CD14-positive monocyte (primary cell): ENCODE measurements at regions not wholly inside any gene's neighbourhood (a gene's known extent, or its start where the extent isn't known, plus 50 kb on each side); places are given as distances from the start of the nearest gene placed in this dataset.

Experiments
- DNase-seq, 3 donors: peaks; one replicate each; pipeline ENCODE4 v3.0.0-alpha.2; 2011 to 2022
- H2AFZ ChIP-seq: 2 replicates; pipeline ENCODE4 v1.6.0; 2012; ENCODE audit warnings: mild to moderate bottlenecking, low read depth, low read length, inconsistent platforms; ENCODE audit not compliant: insufficient read depth, poor library complexity, severe bottlenecking
- H3K27ac ChIP-seq, 2 donors: 1 replicate in 1 of 2; 2 replicates in 1 of 2; pipeline ENCODE4 v1.5.1; 2012 to 2013; ENCODE audit warnings: low read length in 2 of 2, control low read depth in 1 of 2, inconsistent platforms in 1 of 2, low read depth in 1 of 2, mild to moderate bottlenecking in 1 of 2
- H3K27me3 ChIP-seq, 2 donors: one replicate each; pipeline versions ENCODE4 v1.6.0 to v1.6.1; 2011 to 2013; ENCODE audit warnings: low read length in 2 of 2; ENCODE audit not compliant: control insufficient read depth in 2 of 2, insufficient read depth in 2 of 2
- H3K36me3 ChIP-seq, 2 donors: replicated peaks in 1 of 2; 1 replicate in 1 of 2; 2 replicates in 1 of 2; pipeline versions ENCODE4 v1.5.1 to v1.6.1; 2012 to 2013; ENCODE audit warnings: low read length in 2 of 2, control low read depth in 1 of 2, inconsistent platforms in 1 of 2, mild to moderate bottlenecking in 1 of 2; ENCODE audit not compliant: insufficient read depth in 2 of 2, control insufficient read depth in 1 of 2
- H3K4me1 ChIP-seq, 2 donors: 1 replicate in 1 of 2; 2 replicates in 1 of 2; pipeline versions ENCODE4 v1.5.1 to v1.6.1; 2012 to 2013; ENCODE audit warnings: low read length in 2 of 2, control low read depth in 1 of 2, inconsistent platforms in 1 of 2, mild to moderate bottlenecking in 1 of 2, moderate library complexity in 1 of 2; ENCODE audit not compliant: insufficient read depth in 2 of 2, control insufficient read depth in 1 of 2
- H3K4me2 ChIP-seq: replicated peaks from 2 replicates; pipeline ENCODE3; 2012; ENCODE audit warnings: low read length, moderate library complexity, mild to moderate bottlenecking; ENCODE audit not compliant: poor library complexity, severe bottlenecking; ENCODE audit errors: extremely low read depth
- H3K4me3 ChIP-seq, 3 experiments: fragments of 200-600 bp in 1 of 3; sonication (generic) in 1 of 3; replicated peaks in 1 of 3; 1 replicate in 2 of 3; 2 replicates in 1 of 3; pipeline ENCODE4 v1.5.1; 2011 to 2013; ENCODE audit warnings: low read length in 3 of 3, mild to moderate bottlenecking in 3 of 3, control low read depth in 2 of 3, low read depth in 2 of 3, inconsistent platforms in 1 of 3, moderate library complexity in 1 of 3
- H3K79me2 ChIP-seq: 2 replicates; pipeline ENCODE4 v1.6.0; 2012; ENCODE audit warnings: mild to moderate bottlenecking, control low read depth, inconsistent platforms, low read length, moderate library complexity; ENCODE audit not compliant: insufficient read depth
- H3K9ac ChIP-seq: 2 replicates; pipeline ENCODE4 v1.6.0; 2017; ENCODE audit warnings: low read length, mild to moderate bottlenecking; ENCODE audit not compliant: insufficient read depth, poor library complexity, severe bottlenecking
- H3K9me3 ChIP-seq, 2 donors: replicated peaks in 1 of 2; 1 replicate in 1 of 2; 2 replicates in 1 of 2; pipeline versions ENCODE4 v1.5.1 to v1.6.1; 2012 to 2013; ENCODE audit warnings: low read length in 2 of 2, control low read depth in 1 of 2; ENCODE audit not compliant: control insufficient read depth in 1 of 2, insufficient read depth in 1 of 2
- H4K20me1 ChIP-seq: 2 replicates; pipeline ENCODE4 v1.6.0; 2012; ENCODE audit warnings: mild to moderate bottlenecking, low read length, control low read depth, moderate library complexity; ENCODE audit not compliant: insufficient read depth
- H3K27ac Mint-ChIP-seq, 7 donors: one replicate each; pipeline ENCODE4 v1.8.0; 2020; ENCODE audit warnings: mild to moderate bottlenecking in 7 of 7, mixed read lengths in 7 of 7, moderate library complexity in 6 of 7, inconsistent platforms in 2 of 7
- H3K27me3 Mint-ChIP-seq, 3 donors: one replicate each; pipeline ENCODE4 v1.8.0; 2021 to 2022; ENCODE audit warnings: low read depth in 3 of 3, mild to moderate bottlenecking in 3 of 3, mixed read lengths in 3 of 3, moderate library complexity in 3 of 3, inconsistent platforms in 1 of 3
- H3K36me3 Mint-ChIP-seq, 2 donors: one replicate each; pipeline ENCODE4 v1.8.0; 2020; ENCODE audit warnings: mixed read lengths in 2 of 2, inconsistent platforms in 1 of 2, mild to moderate bottlenecking in 1 of 2
- H3K4me1 Mint-ChIP-seq: one replicate; pipeline ENCODE4 v1.8.0; 2020; ENCODE audit warnings: mild to moderate bottlenecking, mixed read lengths
- H3K4me3 Mint-ChIP-seq, 2 donors: one replicate each; pipeline ENCODE4 v1.8.0; 2020; ENCODE audit warnings: mild to moderate bottlenecking in 2 of 2, mixed read lengths in 2 of 2, moderate library complexity in 1 of 2
- H3K9me3 Mint-ChIP-seq, 7 donors: one replicate each; pipeline ENCODE4 v1.8.0; 2020 to 2022; ENCODE audit warnings: mixed read lengths in 7 of 7, mild to moderate bottlenecking in 6 of 7, moderate library complexity in 6 of 7, inconsistent platforms in 2 of 7
- WGBS: methylation state at CpG from one replicate; pipeline ENCODE4 v1.1.5; 2013; ENCODE audit warnings: missing lambda C conversion rate; ENCODE audit not compliant: insufficient coverage; 5-methylcytosine and 5-hydroxymethylcytosine counted together
- intact Hi-C, 2 donors: fragments of 100-400 bp; cut with micrococcal nuclease; formaldehyde crosslinking; loops; one replicate each; pipeline versions ENCODE4 v1.15.0 to v1.15.1; 2023
- TF ChIP-seq, protein P1 (sequence below): fragments of 200-600 bp; IDR thresholded peaks from one replicate; pipeline ENCODE4 v1.8.0; 2022; ENCODE audit warnings: antibody characterized with exemption, mild to moderate bottlenecking

DNA sequence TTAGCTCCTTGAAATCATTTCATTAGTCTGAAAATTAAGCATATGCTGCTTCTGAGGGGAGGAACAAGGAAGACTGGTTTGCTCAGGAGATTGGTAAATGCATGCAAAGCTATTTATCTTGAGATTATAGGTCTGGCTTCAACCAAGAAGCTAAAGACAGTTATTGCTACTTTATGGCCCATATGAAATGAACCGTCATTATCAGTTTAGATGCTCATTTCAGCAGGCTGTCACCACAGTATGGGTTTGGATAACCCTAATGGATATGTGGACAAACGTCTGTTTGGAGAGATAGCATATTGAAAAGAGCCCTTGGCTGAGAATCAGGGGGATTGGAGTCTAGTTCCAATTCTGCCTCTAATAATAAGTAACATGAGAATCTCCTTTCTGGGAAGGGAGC is 922.6 kb downstream of the TUSC7 start:
- 100% methylated on average over 1 of the region's 2 CpGs for WGBS
- intact Hi-C loops, result no loop called here

DNA sequence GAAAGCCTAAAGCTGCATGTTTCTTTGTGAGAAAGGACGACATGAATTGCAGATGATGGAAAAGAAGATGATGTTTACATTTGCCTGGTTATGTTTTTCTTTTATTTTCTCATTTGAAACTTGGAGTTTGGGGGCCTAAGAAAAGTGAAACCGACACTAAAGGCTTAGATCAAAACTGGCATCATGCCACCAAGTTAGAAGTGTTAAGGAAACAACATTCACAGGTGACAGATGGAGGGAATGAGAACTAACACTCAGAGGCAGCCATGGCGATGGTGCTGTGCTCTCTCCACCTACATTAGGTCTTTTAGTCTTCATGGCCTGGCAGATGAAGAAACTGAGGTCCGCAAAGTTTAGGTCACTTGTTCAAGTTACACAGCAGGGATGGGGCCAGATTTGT is 923.6 kb downstream of the TUSC7 start:
- TF ChIP-seq, protein P1, sequence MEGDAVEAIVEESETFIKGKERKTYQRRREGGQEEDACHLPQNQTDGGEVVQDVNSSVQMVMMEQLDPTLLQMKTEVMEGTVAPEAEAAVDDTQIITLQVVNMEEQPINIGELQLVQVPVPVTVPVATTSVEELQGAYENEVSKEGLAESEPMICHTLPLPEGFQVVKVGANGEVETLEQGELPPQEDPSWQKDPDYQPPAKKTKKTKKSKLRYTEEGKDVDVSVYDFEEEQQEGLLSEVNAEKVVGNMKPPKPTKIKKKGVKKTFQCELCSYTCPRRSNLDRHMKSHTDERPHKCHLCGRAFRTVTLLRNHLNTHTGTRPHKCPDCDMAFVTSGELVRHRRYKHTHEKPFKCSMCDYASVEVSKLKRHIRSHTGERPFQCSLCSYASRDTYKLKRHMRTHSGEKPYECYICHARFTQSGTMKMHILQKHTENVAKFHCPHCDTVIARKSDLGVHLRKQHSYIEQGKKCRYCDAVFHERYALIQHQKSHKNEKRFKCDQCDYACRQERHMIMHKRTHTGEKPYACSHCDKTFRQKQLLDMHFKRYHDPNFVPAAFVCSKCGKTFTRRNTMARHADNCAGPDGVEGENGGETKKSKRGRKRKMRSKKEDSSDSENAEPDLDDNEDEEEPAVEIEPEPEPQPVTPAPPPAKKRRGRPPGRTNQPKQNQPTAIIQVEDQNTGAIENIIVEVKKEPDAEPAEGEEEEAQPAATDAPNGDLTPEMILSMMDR, result no peak
- H3K9me3 Mint-ChIP-seq, result peaks cover 0 to 4% (median 0%) of the 10 kb centered on the region in 7 donors
- Histone ChIP-seq H3K4me2 (no peak overlapping the region), H3K4me3 (no peak overlapping the region), H2AFZ (no peak overlapping the region), H4K20me1 (no peaks in the 10 kb centered on the region), H3K27ac (no peak overlapping the region), H3K9me3 (no peaks in the 10 kb centered on the region), H3K27me3 (no peaks in the 10 kb centered on the region), H3K9ac (no peak overlapping the region), H3K4me1 (no peaks in the 10 kb centered on the region), H3K79me2 (no peaks in the 10 kb centered on the region), H3K36me3 (no peaks in the 10 kb centered on the region)
- H3K4me1 Mint-ChIP-seq, result no peaks in the 10 kb centered on the region
- intact Hi-C loops, result no loop called here
- H3K36me3 Mint-ChIP-seq, result no peaks in the 10 kb centered on the region
- 63% methylated on average over 2 of the region's 4 CpGs for WGBS
- no peak for DNase-seq
- H3K27ac Mint-ChIP-seq, result no peak overlapping the region
- peaks cover 0 to 2% (median 0%) of the 10 kb centered on the region in 3 donors for H3K27me3 Mint-ChIP-seq
- no peak overlapping the region for H3K4me3 Mint-ChIP-seq

More for the DNA sequence above, 922.6 kb downstream of the TUSC7 start:
- Mint-ChIP-seq H3K27me3 (peaks cover 0 to 2% (median 0%) of the 10 kb centered on the region in 3 donors), H3K36me3 (no peaks in the 10 kb centered on the region), H3K4me3 (no peak overlapping the region), H3K9me3 (peaks cover 0 to 4% (median 0%) of the 10 kb centered on the region in 7 donors), H3K4me1 (no peaks in the 10 kb centered on the region), H3K27ac (no peak overlapping the region)
- TF ChIP-seq, protein P1, result no peak
- Histone ChIP-seq H3K79me2 (no peaks in the 10 kb centered on the region), H3K4me2 (no peak overlapping the region), H3K9me3 (no peaks in the 10 kb centered on the region), H3K4me1 (no peaks in the 10 kb centered on the region), H3K27ac (no peak overlapping the region), H3K9ac (no peak overlapping the region), H4K20me1 (no peaks in the 10 kb centered on the region), H3K36me3 (no peaks in the 10 kb centered on the region), H3K27me3 (no peaks in the 10 kb centered on the region), H3K4me3 (no peak overlapping the region), H2AFZ (no peak overlapping the region)
- DNase-seq, result no peak
